Motor neuron (in vitro differentiated cells): ENCODE measurements at regions not wholly inside any gene's neighbourhood (a gene's known extent, or its start where the extent isn't known, plus 50 kb on each side); places are given as distances from the start of the nearest gene placed in this dataset.
A peak's percentile ranks its signal among the peaks of the same experiment; 100 is the strongest.
"Not testable (repeated sequence)": the region's sequence is repeated elsewhere in the genome, so short reads cannot be mapped to it uniquely, and the experiment has no call there.

ENCODE experiments used
- ATAC-seq, 8 experiments: fragments of 200-7000 bp; cut with Tn5 transposase; replicated peaks in 6 of 8; 2 replicates each; pipeline ENCODE4 v1.8.0; 2021; ENCODE audit warnings: mild to moderate bottlenecking in 8 of 8, moderate library complexity in 8 of 8
- H3K27ac ChIP-seq, 2 donors: fragments of 250-450 bp; sonication (Bioruptor Pico); 2 replicates each; pipeline ENCODE4 v1.9.0; 2021; ENCODE audit warnings: antibody characterized with exemption in 2 of 2, mild to moderate bottlenecking in 2 of 2, moderate library complexity in 1 of 2
- H3K4me1 ChIP-seq, 2 donors: fragments of 250-450 bp; sonication (Bioruptor Pico); replicated peaks in 1 of 2; 2 replicates each; pipeline ENCODE4 v1.6.1; 2021; ENCODE audit warnings: antibody characterized with exemption in 2 of 2, mild to moderate bottlenecking in 2 of 2, moderate library complexity in 1 of 2
- H3K4me3 ChIP-seq, 5 donors: fragments of 250-450 bp; sonication (Bioruptor Pico); 2 replicates each; pipeline ENCODE4 v1.9.0; 2021; ENCODE audit warnings: antibody characterized with exemption in 5 of 5, mild to moderate bottlenecking in 5 of 5, moderate library complexity in 4 of 5
- WGBS, 10 experiments: fragments of 450-650 bp; shearing (Covaris generic); methylation state at CpG; one replicate each; pipeline ENCODE4 v1.0.0; 2022; 5-methylcytosine and 5-hydroxymethylcytosine counted together
- in situ Hi-C, 9 experiments: fragments of 400-800 bp; cut with MboI; loops; one replicate each; pipeline ENCODE4 v1.15.0; 2021; ENCODE audit warnings: low sequenced_read_pairs in 9 of 9, low pct_unique_long_range_greater_than_20kb in 2 of 9; ENCODE audit not compliant: unreplicated experiment in 9 of 9

DNA sequence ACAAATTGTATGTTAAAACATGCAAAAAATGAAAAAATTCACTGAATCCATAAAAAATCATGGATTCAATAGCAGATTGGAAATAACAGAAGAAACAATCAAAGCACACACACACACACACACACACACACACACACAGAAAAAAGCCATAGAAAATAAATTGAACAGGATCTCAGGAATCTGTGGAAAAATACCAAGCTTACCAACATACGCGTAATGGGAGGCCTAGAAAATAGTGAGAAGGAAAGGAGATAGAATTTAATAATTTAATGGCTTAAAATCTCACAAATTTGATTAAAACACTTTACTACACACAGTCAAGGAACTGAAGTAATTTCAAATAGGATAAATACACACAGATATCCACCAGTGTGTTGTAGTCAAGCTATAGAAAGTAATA is 1671.5 kb upstream of the PIK3C3 start:
- H3K27ac ChIP-seq, result no peak overlapping the region
- no peak for ATAC-seq
- WGBS, 10 experiments, result 67 to 100% (median 100%) methylated on average over 1 to 2 of the region's 2 CpGs; no CpG with 5 or more reads in 1 of the 10 experiments
- no peak overlapping the region for H3K4me3 ChIP-seq
- H3K4me1 ChIP-seq, result no peaks in the 10 kb centered on the region
- in situ Hi-C loops, result no loop called here

DNA sequence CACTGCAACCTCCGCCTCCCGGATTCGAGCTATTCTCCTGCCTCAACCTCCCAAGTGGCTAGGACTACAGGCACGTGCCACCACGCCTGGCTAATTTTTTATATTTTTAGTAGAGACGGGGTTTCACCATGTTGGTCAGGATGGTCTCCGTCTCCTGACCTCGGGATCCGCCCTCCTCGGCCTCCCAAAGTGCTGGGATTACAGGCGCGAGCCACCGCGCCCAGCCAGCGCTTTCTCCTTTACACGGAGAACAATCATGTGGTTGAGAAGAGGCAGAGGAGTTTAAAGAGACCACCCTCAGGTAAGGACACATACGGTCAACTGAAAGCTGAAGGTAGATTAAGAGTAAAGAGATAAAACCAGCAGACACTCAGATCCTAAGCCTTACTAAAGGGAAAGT is 1673.7 kb upstream of the PIK3C3 start:
- in situ Hi-C loops, H3K4me1 ChIP-seq: not testable (repeated sequence)
- 20 to 100% (median 90%) methylated on average over 1 to 16 of the region's 17 CpGs for WGBS, 10 experiments

DNA sequence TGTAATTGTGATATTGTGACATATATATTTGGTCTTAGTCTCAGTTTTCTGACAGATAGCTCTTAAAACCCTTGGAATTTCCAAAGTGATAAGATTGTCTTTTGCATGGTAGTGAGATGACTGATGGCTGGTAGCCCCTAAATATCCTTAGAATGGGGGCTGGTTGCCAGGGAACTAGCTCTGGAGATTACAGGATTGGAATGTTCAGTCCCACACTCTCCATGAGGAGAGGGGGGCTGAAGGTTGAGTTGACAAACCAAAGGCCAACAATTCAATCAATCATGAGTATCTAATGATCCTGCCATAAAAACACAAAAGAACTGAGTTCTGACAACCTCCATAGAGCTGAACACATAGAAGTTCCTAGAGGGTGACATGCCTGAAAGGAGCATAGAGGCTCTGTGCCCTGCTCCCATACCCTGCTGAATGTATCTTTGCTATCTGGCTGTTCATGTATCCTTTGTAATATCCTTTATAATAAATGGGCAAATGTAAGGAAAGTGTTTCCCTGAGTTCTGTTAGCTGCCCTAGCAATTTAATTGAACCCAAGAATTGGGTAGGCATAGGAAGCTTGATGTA is 1680.3 kb upstream of the PIK3C3 start:
- ATAC-seq, result peak in 5 of 8 experiments; percentile 35 to 79 (median 56)
- in situ Hi-C loops, result no loop called here

More for the DNA sequence above, 1673.7 kb upstream of the PIK3C3 start:
- H3K4me3 ChIP-seq, ATAC-seq, H3K27ac ChIP-seq: not testable (repeated sequence)

DNA sequence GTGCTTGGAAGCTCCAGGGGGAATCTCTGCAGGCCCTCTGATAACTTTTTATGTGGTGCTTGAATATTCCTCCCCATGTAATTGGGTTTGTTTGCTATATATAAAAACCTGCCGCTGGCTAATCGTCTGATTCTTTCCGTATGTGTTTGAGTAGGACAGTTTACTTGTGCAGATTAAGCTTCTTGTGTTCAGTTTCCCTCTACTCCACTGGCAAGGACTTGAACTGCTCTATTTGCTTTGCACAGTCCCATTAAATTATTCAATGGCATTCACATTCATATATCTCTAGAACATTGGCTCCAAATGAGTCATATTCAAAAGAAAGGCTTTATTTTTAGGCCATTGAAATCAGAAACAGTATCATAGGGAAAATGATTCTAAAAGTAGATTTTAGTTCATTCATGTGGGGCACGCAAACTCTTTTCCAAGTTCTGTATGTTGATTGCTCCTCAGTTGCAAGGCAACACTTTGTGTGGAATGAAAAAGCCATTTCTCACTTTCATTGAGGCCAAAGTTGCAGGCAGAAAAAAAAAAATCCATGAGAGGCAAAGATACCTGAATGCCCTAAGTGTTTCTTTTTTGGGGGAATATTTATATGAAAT is 1682.3 kb upstream of the PIK3C3 start:
- Histone ChIP-seq H3K4me3 (no peak overlapping the region), H3K4me1 (peaks cover 11 to 18% of the 10 kb centered on the region in 2 donors), H3K27ac (no peak overlapping the region)
- WGBS, 10 experiments, result 0 to 74% (median 45%) methylated on average over 1 to 4 of the region's 4 CpGs; no CpG with 5 or more reads in 2 of the 10 experiments
- ATAC-seq, result peak; percentile 72 to 97 (median 86)
- in situ Hi-C loops, result no loop called here

More for the DNA sequence above, 1680.3 kb upstream of the PIK3C3 start:
- Histone ChIP-seq H3K4me3 (no peak overlapping the region), H3K4me1 (peaks cover 11 to 18% of the 10 kb centered on the region in 2 donors), H3K27ac (peak overlapping the region in 1 of 2 donors; percentile 37)

DNA sequence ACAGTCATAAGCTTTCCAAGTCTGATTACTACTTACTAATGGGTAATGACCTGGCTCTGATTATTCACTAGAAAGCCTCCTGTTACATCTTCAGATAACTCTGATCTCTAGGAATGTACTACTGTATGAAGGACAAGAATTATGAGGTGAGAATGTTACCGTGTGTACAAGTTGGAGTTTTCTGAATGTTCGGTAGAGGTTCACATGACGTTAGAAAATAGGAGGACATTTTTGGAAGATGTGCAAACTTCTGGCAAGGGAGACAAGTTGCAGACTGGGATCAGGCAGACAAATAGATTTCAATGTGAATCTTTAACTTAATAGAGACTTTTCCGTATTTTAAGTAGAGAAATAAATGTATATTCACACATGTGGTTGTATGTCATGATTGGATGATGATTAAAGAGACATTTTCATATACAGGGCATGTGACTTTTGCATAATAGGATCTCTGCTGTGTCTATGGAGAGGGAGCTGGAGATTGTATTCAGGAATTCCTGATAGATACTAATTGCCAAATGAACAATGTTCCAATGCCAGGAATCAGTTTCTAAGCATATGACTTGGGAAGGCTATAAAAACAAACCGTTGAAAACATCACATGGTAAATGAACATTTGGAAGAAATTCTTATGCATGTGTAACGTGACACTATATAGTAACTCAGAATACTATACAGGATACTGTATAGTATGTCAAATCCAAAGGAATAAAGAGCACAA is 1695.8 kb upstream of the PIK3C3 start:
- no peak for ATAC-seq
- no peak overlapping the region for H3K27ac ChIP-seq
- no peak overlapping the region for H3K4me3 ChIP-seq
- in situ Hi-C loops, result no loop called here
- WGBS, 10 experiments, result 0 to 100% (median 86%) methylated on average over 1 to 6 of the region's 6 CpGs; no CpG with 5 or more reads in 1 of the 10 experiments
- no peaks in the 10 kb centered on the region for H3K4me1 ChIP-seq

DNA sequence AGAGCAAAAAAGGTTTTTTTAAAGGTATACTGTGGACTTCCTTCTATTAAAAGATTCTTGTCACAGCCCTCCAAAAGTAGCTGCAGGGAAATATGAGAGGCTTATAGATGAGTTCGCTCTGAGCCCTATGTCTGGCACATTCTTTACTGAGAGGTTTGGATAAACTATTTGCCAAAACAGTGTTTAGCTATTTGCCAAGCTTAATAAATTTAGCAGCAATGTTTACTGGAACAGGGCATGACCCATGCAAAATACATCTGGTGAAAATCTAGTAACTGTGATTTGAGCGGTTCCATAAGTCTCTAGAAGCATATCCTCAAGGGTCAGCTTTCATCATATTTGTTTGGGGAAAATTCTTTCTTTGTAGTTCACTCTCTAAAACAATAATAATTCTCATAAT is 1696.7 kb upstream of the PIK3C3 start:
- in situ Hi-C loops, result no loop called here
- WGBS, 10 experiments, result 0 to 100% (median 92%) methylated on average over 1 to 2 of the region's 2 CpGs

DNA sequence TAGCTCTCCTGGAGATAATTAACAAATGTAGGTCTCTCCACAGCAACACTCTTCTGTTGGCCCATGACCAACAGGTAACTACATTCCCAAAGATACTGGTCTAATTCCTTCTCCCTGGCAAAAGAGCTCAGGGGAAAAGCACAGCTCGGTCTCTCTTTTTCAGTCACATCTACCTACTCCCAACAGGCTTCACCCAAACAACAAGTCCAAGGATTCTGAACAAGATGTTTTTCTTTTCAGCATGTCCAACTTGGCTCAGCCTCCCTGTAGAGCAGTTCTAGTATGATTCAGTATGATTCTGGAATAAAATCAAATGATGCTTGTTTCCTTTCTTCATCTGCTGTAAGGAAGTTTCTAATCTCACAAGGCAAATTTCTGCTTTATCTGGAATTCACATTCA is 1704.8 kb upstream of the PIK3C3 start:
- H3K4me3 ChIP-seq, result no peak overlapping the region
- ATAC-seq, result no peak
- no peaks in the 10 kb centered on the region for H3K4me1 ChIP-seq
- WGBS, 10 experiments, result 0 to 100% (median 92%) methylated on average over 1 of the region's 1 CpG; no CpG with 5 or more reads in 6 of the 10 experiments
- in situ Hi-C loops, result no loop called here
- H3K27ac ChIP-seq, result no peak overlapping the region

More for the DNA sequence above, 1696.7 kb upstream of the PIK3C3 start:
- Histone ChIP-seq H3K4me3 (no peak overlapping the region), H3K27ac (no peak overlapping the region), H3K4me1 (no peaks in the 10 kb centered on the region)
- no peak for ATAC-seq

DNA sequence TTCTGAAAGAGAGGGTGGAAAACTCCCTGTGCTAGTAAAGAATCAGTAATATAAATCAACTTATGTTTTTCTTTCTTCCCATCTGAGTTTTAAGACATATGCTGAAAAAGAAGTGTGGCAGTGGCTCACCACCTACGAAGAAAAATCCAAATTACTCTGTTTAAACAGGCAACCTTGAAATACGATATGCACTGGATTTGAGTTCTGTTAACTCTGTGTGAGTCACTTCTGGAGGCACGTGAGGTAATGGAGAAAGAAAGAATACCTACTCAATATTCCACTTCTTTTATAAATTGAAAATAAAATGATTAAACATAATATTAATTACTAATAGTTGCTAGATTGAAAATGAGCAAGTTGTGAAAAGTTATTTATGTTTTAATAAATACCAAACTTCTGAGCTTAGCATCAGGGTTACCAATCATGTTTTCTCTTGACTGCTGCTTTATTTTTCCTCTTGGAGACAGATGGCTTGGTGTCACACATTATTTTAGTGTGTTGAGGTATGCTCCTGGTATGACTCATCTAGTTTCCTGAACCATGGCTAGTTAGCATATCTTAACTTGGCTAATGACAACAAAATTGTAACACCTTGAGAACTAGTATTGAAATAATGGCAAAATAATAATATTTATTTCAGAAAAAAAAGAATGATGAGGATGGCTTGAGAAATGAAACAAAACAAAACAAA is 1705.5 kb upstream of the PIK3C3 start:
- Histone ChIP-seq H3K27ac (no peak overlapping the region), H3K4me3 (no peak overlapping the region), H3K4me1 (no peaks in the 10 kb centered on the region)
- 21 to 90% (median 55%) methylated on average over 1 to 3 of the region's 3 CpGs for WGBS, 10 experiments
- in situ Hi-C loops, result no loop called here
- ATAC-seq, result peak in 1 of 8 experiments; percentile 38

DNA sequence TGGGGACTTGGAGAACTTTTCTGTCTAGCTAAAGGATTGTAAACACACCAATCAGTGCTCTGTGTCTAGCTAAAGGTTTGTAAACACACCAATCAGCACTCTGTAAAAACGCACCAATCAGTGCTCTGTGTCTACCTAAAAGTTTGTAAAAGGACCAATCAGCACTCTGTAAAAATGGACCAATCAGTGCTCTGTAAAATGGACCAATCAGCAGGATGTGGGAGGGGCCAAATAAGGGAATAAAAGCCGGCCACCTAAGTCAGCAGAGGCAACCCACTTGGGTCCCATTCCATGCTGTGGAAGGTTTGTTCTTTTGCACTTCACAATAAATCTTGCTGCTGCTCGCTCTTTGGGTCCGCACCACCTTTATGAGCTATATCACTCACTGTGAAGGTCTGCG is 1709.4 kb upstream of the PIK3C3 start:
- H3K4me1 ChIP-seq, in situ Hi-C loops, ATAC-seq, H3K27ac ChIP-seq, H3K4me3 ChIP-seq: not testable (repeated sequence)
- 33 to 100% (median 89%) methylated on average over 1 to 4 of the region's 5 CpGs; no CpG with 5 or more reads in 4 of the 10 experiments for WGBS, 10 experiments

DNA sequence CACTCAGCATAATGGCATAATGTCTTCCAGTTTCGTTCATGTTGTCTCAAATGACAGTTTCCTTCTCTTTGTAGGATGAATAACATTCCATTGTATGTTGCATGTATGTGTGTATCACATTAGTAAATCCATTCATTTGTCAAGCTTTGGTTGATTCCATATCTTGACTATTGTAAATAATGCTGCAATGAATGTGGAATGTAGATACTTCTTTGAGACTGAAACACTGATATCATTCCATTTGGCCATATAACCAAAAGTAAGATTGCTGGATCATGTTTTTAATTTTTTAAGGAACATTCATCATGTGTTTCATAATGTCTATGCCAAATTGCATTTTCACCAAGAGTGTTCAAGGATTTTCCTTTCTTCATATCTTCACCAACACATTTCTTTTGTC is 1711.4 kb upstream of the PIK3C3 start:
- no peaks in the 10 kb centered on the region for H3K4me1 ChIP-seq
- no peak for ATAC-seq
- H3K4me3 ChIP-seq, result no peak overlapping the region
- WGBS, 10 experiments, result 0 to 100% (median 71%) methylated on average over 1 of the region's 1 CpG; no CpG with 5 or more reads in 1 of the 10 experiments
- in situ Hi-C loops, result no loop called here
- no peak overlapping the region for H3K27ac ChIP-seq

DNA sequence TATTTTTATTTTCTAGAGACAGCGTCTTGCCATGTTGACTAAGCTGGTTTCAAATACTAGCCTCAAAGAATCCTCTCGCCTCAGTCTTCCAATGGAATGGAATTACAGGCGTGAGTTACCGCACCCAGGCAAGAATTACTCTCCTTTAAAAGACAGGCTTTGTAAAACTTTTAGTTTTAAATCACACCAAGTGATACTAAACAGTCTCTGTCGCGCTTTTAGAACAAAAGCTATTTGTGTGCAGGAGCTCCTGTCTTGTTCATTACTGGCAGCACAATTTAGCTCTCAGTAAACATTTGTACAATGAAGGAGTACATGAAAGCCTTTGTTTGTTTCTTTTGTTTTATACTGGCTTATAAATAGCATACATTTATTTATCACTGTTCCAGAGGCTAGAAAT is 1719.2 kb upstream of the PIK3C3 start:
- in situ Hi-C loops, result no loop called here
- ATAC-seq, result peak in 3 of 8 experiments; percentile 45 to 91 (median 61)
- Histone ChIP-seq H3K4me1 (no peaks in the 10 kb centered on the region), H3K4me3 (no peak overlapping the region), H3K27ac (no peak overlapping the region)
- WGBS, 10 experiments, result 50 to 97% (median 73%) methylated on average over 1 to 6 of the region's 6 CpGs; no CpG with 5 or more reads in 1 of the 10 experiments

DNA sequence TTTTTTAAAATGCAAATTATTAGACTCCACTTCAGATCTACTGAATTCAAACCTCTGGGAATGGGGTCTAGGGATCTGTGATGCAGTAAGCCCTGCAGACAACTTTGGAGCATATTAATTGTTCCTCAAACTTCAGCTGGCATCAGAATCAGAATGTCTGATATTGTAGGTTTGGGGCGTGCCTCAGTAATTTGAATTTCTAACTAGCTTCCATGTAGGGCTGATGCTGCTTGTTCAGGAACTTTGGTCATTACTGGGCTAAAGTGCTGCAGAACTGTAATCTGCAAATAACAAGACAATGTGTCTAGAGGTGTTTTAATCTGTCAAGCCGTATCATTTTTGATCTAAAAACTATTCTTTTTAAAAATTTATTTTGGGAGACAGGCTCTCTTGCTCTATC is 1719.7 kb upstream of the PIK3C3 start:
- in situ Hi-C loops, result no loop called here
- Histone ChIP-seq H3K4me3 (no peak overlapping the region), H3K4me1 (no peaks in the 10 kb centered on the region), H3K27ac (no peak overlapping the region)
- ATAC-seq, result peak in 2 of 8 experiments; percentile 69 to 78
- 0 to 100% (median 68%) methylated on average over 1 to 2 of the region's 2 CpGs for WGBS, 10 experiments

DNA sequence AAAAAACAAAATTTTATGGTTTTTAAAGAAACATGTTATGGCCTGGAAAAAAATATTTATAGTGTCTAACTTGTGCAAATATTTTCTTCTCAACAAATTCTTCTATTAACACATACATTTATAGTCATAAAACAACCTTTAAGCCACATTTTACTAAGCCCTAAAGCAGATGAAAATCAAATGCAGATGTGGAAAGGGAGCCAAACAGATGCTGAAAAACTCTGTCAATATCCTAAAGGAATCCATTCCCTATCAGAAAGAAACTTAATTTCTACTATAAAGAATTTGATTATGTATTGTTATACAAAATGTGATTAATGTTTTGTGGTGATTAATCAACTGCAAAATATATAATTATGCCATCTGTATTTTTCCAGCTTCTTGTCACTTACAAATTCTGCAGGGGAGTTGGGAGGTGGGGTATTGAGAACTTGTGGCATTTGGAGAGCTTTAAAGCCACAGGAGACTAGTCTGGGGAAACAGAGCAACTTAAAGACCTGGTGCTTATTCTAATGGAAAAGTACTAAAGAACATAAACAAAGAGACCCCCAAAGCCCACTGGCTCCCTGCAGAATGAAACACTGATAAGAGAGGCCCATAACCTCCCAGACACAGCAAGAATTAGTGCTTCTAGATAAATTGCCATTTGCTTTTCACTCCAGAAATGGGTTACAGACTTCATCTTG is 1721.0 kb upstream of the PIK3C3 start:
- H3K4me1 ChIP-seq, result no peaks in the 10 kb centered on the region
- H3K27ac ChIP-seq, result no peak overlapping the region
- H3K4me3 ChIP-seq, result no peak overlapping the region
- in situ Hi-C loops, result no loop called here
- ATAC-seq, result no peak
